A549 (cell line): ENCODE measurements at regions not wholly inside any gene's neighbourhood (a gene's known extent, or its start where the extent isn't known, plus 50 kb on each side); places are given as distances from the start of the nearest gene placed in this dataset.

ENCODE experiments used
- ATAC-seq, 2 experiments: fragments of 200-7000 bp in 1 of 2; fragments of >200 bp in 1 of 2; cut with Nextera tagmentation in 1 of 2; cut with Tn5 transposase in 1 of 2; 3 replicates each; pipeline versions ENCODE4 v1.8.0 to v1.9.1; 2018 to 2020; ENCODE audit warnings: mild to moderate bottlenecking in 1 of 2, moderate library complexity in 1 of 2
- CTCF ChIA-PET: fragments of 300-600 bp; sonication (Branson Sonifier 250); formaldehyde crosslinking; extraction: SDS; loops from one replicate; lab custom pipeline; 2021; ENCODE audit warnings: antibody characterized with exemption, inconsistent platforms; lab: Yijun Ruan, JAX
- POLR2A ChIA-PET: fragments of 350-600 bp; formaldehyde crosslinking; extraction: SDS; loops from one replicate; lab custom pipeline; 2021; ENCODE audit warnings: antibody characterized with exemption, inconsistent platforms; lab: Yijun Ruan, JAX
- DNase-seq, 2 experiments: peaks; one replicate each; pipeline versions ENCODE4 v3.0.0 to v3.0.0-alpha.2; 2011 to 2016; ENCODE audit warnings: low read depth in 1 of 2, low spot score in 1 of 2
- FAIRE-seq: peaks from 2 replicates; lab custom pipeline; 2011; peaks lifted over from hg19 to GRCh38; lab: Jason Lieb, UNC
- H3K27ac ChIP-seq, 2 experiments: fragments of >200 bp; sonication (Bioruptor Twin); formaldehyde crosslinking; 3 replicates each; pipeline ENCODE4 v1.5.1; 2016 to 2017
- H3K4me1 ChIP-seq: fragments of >200 bp; sonication (Bioruptor Twin); formaldehyde crosslinking; 3 replicates; pipeline ENCODE4 v1.6.1; 2016
- H3K4me2 ChIP-seq: fragments of >200 bp; sonication (Bioruptor Twin); formaldehyde crosslinking; 3 replicates; pipeline ENCODE4 v1.6.1; 2016
- H3K4me3 ChIP-seq: fragments of >200 bp; sonication (Bioruptor Twin); formaldehyde crosslinking; 3 replicates; pipeline ENCODE4 v1.5.1; 2016
- H3K9me3 ChIP-seq: fragments of >200 bp; sonication (Bioruptor Twin); formaldehyde crosslinking; 3 replicates; pipeline ENCODE4 v1.6.1; 2016
- CBX8 ChIP-seq: fragments of 200-600 bp; sonication (generic); IDR thresholded peaks from 2 replicates; pipeline ENCODE4 v1.6.1; 2016
- CHD2 ChIP-seq: fragments of 150-350 bp; IDR thresholded peaks from 2 replicates; pipeline ENCODE4 v1.6.1; 2014; ENCODE audit warnings: low read length; ENCODE audit not compliant: partially characterized antibody
- ESRRA ChIP-seq: fragments of 150-350 bp; IDR thresholded peaks from 2 replicates; pipeline ENCODE4 v1.6.1; 2014; ENCODE audit warnings: mild to moderate bottlenecking, low read length, borderline replicate concordance
- HOXA7 ChIP-seq: fragments of 250-450 bp; sonication (Bioruptor Pico); IDR thresholded peaks from 2 replicates; pipeline ENCODE4 v1.5.0; 2020; ENCODE audit warnings: mild to moderate bottlenecking, moderate library complexity
- HOXB5 ChIP-seq: fragments of 250-450 bp; sonication (Bioruptor Pico); IDR thresholded peaks from 2 replicates; pipeline ENCODE4 v1.5.0; 2020; ENCODE audit warnings: mild to moderate bottlenecking, moderate library complexity
- JUN ChIP-seq, 2 experiments: fragments of >200 bp; sonication (Bioruptor Twin); formaldehyde crosslinking; IDR thresholded peaks; 2 replicates in 1 of 2; 3 replicates in 1 of 2; pipeline ENCODE4 v1.6.1; 2016 to 2017
- KDM1A ChIP-seq: fragments of 200-600 bp; sonication (generic); IDR thresholded peaks from 2 replicates; pipeline ENCODE4 v1.6.1; 2016; ENCODE audit warnings: low read depth, mild to moderate bottlenecking
- KDM5A ChIP-seq: fragments of 200-600 bp; sonication (generic); IDR thresholded peaks from 2 replicates; pipeline ENCODE4 v1.6.1; 2016; ENCODE audit warnings: antibody characterized with exemption, mild to moderate bottlenecking
- MAFK ChIP-seq: fragments of 450-650 bp; IDR thresholded peaks from 2 replicates; pipeline ENCODE4 v1.6.1; 2014; ENCODE audit not compliant: partially characterized antibody
- NPAS2 ChIP-seq: fragments of 250-450 bp; sonication (Bioruptor Pico); IDR thresholded peaks from 2 replicates; pipeline ENCODE4 v1.8.0; 2022; ENCODE audit warnings: mild to moderate bottlenecking, moderate library complexity, borderline replicate concordance
- NR3C1 ChIP-seq: fragments of >200 bp; sonication (Bioruptor Twin); formaldehyde crosslinking; IDR thresholded peaks from 3 replicates; pipeline ENCODE4 v1.6.1; 2017
- POLR2A ChIP-seq: IDR thresholded peaks from 2 replicates; pipeline ENCODE4 v1.6.1; 2012; ENCODE audit warnings: mild to moderate bottlenecking, low read length
- RARB ChIP-seq: fragments of 250-450 bp; sonication (Bioruptor Pico); IDR thresholded peaks from 2 replicates; pipeline ENCODE4 v1.8.0; 2021; ENCODE audit warnings: mild to moderate bottlenecking, moderate library complexity
- RCOR1 ChIP-seq: fragments of 150-350 bp; IDR thresholded peaks from 2 replicates; pipeline ENCODE4 v1.6.1; 2014; ENCODE audit warnings: antibody characterized with exemption, low read length, low read depth
- RFX5 ChIP-seq: fragments of 450-650 bp; IDR thresholded peaks from 2 replicates; pipeline ENCODE4 v1.7.1; 2014; ENCODE audit warnings: antibody characterized with exemption, mild to moderate bottlenecking, moderate library complexity
- SMC3 ChIP-seq: fragments of >200 bp; sonication (Bioruptor Twin); formaldehyde crosslinking; IDR thresholded peaks from 3 replicates; pipeline ENCODE4 v1.6.1; 2018; ENCODE audit warnings: inconsistent platforms
- SREBF2 ChIP-seq: fragments of 450-650 bp; IDR thresholded peaks from 2 replicates; pipeline ENCODE4 v1.6.1; 2014; ENCODE audit warnings: mild to moderate bottlenecking, moderate library complexity
- TFCP2L1 ChIP-seq: fragments of 250-450 bp; sonication (Bioruptor Pico); IDR thresholded peaks from 2 replicates; pipeline ENCODE4 v1.5.0; 2021; ENCODE audit warnings: mild to moderate bottlenecking
- ZNF302 ChIP-seq: fragments of 250-450 bp; sonication (Bioruptor Pico); IDR thresholded peaks from 2 replicates; pipeline ENCODE4 v1.9.0; 2021; ENCODE audit warnings: inconsistent platforms, mild to moderate bottlenecking, moderate library complexity
- WGBS: methylation state at CpG from one replicate; pipeline ENCODE4 v1.1.6; 2017; ENCODE audit errors: missing lambda C conversion rate; 5-methylcytosine and 5-hydroxymethylcytosine counted together
- TF ChIP-seq, protein P1 (sequence below): IDR thresholded peaks from 2 replicates; pipeline ENCODE4 v1.6.1; 2012; ENCODE audit warnings: low read depth, borderline replicate concordance
- TF ChIP-seq, protein P2 (sequence below): IDR thresholded peaks from 2 replicates; pipeline ENCODE4 v1.6.1; 2012
- TF ChIP-seq, protein P3 (sequence below): fragments of >200 bp; sonication (Bioruptor Twin); formaldehyde crosslinking; IDR thresholded peaks from 3 replicates; pipeline ENCODE4 v1.5.1; 2016
- TF ChIP-seq, protein P4 (sequence below): fragments of 250-450 bp; sonication (Bioruptor Pico); IDR thresholded peaks from 2 replicates; pipeline ENCODE4 v1.5.0; 2020; ENCODE audit warnings: low read depth, mild to moderate bottlenecking, moderate library complexity
- TF ChIP-seq, protein P5 (sequence below): IDR thresholded peaks from 2 replicates; pipeline ENCODE4 v1.6.1; 2012
- TF ChIP-seq, protein P6 (sequence below): fragments of 250-450 bp; sonication (Bioruptor Pico); IDR thresholded peaks from 2 replicates; pipeline ENCODE4 v1.5.0; 2021; ENCODE audit warnings: mild to moderate bottlenecking, moderate library complexity, borderline replicate concordance

DNA sequence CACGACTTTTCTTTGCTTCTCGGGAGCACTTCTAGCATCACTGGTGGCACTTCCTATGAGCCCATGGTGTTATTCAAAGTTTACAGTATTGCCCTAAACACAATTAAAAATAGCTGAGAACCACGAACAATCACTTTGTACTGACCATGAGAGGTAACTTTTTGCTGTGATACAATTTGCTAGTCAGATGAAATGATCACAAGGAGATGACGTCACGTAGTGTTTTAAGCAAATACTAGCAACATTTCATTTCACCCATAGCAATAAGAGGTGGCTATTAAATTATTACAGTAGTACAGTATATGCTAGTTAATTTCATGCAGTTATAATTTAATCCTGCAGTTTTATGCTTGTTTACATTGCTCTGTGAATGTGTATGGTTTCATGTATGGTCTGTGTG is 108.9 kb upstream of the DOK6 start (continued):
- TF ChIP-seq KDM1A, result no peak
- TF ChIP-seq, protein P1, sequence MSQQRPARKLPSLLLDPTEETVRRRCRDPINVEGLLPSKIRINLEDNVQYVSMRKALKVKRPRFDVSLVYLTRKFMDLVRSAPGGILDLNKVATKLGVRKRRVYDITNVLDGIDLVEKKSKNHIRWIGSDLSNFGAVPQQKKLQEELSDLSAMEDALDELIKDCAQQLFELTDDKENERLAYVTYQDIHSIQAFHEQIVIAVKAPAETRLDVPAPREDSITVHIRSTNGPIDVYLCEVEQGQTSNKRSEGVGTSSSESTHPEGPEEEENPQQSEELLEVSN, result no peak
- no peak for TF ChIP-seq NR3C1
- no peak for TF ChIP-seq KDM5A
- TF ChIP-seq, protein P2, sequence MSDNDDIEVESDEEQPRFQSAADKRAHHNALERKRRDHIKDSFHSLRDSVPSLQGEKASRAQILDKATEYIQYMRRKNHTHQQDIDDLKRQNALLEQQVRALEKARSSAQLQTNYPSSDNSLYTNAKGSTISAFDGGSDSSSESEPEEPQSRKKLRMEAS, result no peak
- TF ChIP-seq RFX5, result no peak

DNA sequence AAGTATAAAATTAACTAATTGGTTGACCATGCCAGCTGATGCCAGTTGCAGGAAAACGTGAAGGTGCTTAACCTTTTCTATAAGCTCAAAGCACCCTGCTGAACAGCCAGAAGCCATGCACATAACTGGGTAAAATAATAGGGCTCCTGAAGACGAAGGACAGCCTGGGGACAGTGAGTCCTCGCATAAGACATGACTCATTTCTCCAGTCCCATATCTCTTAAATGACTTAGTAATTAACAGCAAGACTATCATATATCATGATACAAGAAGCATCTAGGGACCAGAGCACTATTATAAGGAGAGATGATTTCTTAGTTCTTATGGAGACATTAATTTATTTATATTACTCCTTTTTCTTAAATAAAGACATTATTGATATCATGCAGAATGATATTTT is 100.5 kb upstream of the DOK6 start:
- no peak for FAIRE-seq
- POLR2A ChIA-PET, result no interaction called here
- CTCF ChIA-PET, result no interaction called here
- Histone ChIP-seq H3K27ac (no peak overlapping the region), H3K4me1 (no peaks in the 10 kb centered on the region), H3K9me3 (no peaks in the 10 kb centered on the region), H3K4me2 (no peak overlapping the region), H3K4me3 (no peak overlapping the region)
- DNase-seq, result no peak
- no peak for ATAC-seq
- 4% methylated on average over 3 of the region's 3 CpGs for WGBS
- TF ChIP-seq CBX8, result no peak
- no peak for TF ChIP-seq HOXB5 (CRISPR knock-in tag)
- TF ChIP-seq ZNF302 (CRISPR knock-in tag), result no peak

DNA sequence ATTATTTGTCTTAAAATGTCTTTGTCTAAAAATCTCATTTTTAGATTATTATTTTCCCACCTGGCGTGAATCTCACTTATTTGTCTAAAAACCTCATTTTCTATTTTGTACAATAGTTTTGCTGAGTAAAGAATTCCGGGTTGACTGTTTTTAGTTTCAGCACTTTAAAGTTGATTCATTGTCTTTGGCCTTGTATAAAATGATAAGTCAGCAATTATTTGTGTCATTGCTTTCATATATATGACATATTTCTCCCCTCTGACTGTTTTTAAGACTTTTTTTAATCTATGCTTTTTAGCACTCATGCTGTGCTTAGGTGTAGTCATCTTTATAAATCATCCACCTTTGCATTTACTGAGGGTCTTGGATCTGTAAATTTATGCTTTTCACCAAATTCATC is 92.1 kb upstream of the DOK6 start:
- no peaks in the 10 kb centered on the region for H3K4me1 ChIP-seq
- TF ChIP-seq MAFK, result peak; percentile 85
- TF ChIP-seq, protein P3, sequence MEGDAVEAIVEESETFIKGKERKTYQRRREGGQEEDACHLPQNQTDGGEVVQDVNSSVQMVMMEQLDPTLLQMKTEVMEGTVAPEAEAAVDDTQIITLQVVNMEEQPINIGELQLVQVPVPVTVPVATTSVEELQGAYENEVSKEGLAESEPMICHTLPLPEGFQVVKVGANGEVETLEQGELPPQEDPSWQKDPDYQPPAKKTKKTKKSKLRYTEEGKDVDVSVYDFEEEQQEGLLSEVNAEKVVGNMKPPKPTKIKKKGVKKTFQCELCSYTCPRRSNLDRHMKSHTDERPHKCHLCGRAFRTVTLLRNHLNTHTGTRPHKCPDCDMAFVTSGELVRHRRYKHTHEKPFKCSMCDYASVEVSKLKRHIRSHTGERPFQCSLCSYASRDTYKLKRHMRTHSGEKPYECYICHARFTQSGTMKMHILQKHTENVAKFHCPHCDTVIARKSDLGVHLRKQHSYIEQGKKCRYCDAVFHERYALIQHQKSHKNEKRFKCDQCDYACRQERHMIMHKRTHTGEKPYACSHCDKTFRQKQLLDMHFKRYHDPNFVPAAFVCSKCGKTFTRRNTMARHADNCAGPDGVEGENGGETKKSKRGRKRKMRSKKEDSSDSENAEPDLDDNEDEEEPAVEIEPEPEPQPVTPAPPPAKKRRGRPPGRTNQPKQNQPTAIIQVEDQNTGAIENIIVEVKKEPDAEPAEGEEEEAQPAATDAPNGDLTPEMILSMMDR, result no peak

DNA sequence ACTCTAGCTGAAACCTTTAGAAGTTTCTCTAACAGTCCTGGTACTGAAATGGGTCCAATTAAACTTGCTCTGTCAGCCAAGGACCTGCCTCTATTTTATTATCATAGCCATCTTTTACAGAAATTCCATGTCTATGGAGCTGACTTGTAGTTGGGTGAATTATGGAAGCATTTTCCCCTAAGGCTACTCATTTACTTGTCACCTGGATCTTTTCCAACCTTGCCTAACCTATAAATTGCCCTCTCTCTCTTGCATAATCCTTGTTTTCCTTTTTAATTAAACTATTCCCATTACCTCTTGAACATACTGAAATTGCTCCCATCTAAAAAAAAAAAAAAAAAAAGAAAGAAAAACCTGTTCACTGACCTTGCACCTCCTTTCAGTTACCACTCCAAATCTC is 74.6 kb upstream of the DOK6 start:
- no peaks in the 10 kb centered on the region for H3K9me3 ChIP-seq
- H3K4me2 ChIP-seq, result no peak overlapping the region
- no peak for DNase-seq
- no peak overlapping the region for H3K27ac ChIP-seq
- CTCF ChIA-PET, result no interaction called here
- no peak for FAIRE-seq
- no peak for TF ChIP-seq CHD2
- no peak for TF ChIP-seq RCOR1
- no peak for TF ChIP-seq ESRRA
- TF ChIP-seq SMC3, result no peak
- no peak for TF ChIP-seq NR3C1
- TF ChIP-seq POLR2A, result no peak
- no peak for TF ChIP-seq CBX8
- TF ChIP-seq HOXA7 (CRISPR knock-in tag), result no peak
- TF ChIP-seq ZNF302 (CRISPR knock-in tag), result no peak
- TF ChIP-seq, protein P4, sequence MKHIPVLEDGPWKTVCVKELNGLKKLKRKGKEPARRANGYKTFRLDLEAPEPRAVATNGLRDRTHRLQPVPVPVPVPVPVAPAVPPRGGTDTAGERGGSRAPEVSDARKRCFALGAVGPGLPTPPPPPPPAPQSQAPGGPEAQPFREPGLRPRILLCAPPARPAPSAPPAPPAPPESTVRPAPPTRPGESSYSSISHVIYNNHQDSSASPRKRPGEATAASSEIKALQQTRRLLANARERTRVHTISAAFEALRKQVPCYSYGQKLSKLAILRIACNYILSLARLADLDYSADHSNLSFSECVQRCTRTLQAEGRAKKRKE, result no peak
- TF ChIP-seq JUN (IDR thresholded peaks at IDR 0.05), result no peak
- TF ChIP-seq SREBF2, result no peak
- no peak for TF ChIP-seq RARB (CRISPR knock-in tag)
- no peak for TF ChIP-seq NPAS2 (CRISPR knock-in tag)
- TF ChIP-seq, protein P5, sequence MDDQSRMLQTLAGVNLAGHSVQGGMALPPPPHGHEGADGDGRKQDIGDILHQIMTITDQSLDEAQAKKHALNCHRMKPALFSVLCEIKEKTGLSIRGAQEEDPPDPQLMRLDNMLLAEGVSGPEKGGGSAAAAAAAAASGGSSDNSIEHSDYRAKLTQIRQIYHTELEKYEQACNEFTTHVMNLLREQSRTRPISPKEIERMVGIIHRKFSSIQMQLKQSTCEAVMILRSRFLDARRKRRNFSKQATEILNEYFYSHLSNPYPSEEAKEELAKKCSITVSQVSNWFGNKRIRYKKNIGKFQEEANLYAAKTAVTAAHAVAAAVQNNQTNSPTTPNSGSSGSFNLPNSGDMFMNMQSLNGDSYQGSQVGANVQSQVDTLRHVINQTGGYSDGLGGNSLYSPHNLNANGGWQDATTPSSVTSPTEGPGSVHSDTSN, result no peak
- TF ChIP-seq, protein P6, sequence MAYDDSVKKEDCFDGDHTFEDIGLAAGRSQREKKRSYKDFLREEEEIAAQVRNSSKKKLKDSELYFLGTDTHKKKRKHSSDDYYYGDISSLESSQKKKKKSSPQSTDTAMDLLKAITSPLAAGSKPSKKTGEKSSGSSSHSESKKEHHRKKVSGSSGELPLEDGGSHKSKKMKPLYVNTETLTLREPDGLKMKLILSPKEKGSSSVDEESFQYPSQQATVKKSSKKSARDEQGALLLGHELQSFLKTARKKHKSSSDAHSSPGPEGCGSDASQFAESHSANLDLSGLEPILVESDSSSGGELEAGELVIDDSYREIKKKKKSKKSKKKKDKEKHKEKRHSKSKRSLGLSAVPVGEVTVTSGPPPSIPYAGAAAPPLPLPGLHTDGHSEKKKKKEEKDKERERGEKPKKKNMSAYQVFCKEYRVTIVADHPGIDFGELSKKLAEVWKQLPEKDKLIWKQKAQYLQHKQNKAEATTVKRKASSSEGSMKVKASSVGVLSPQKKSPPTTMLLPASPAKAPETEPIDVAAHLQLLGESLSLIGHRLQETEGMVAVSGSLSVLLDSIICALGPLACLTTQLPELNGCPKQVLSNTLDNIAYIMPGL (CRISPR knock-in tag), result no peak
- no peak for TF ChIP-seq MAFK
- no peak for TF ChIP-seq TFCP2L1 (CRISPR knock-in tag)
- TF ChIP-seq, protein P2, result no peak
- TF ChIP-seq, all 56 proteins: peak for 0
- POLR2A ChIA-PET, result no interaction called here
- no peaks in the 10 kb centered on the region for H3K4me1 ChIP-seq
- H3K4me3 ChIP-seq, result no peak overlapping the region
- no peak for ATAC-seq

More for the DNA sequence above, 92.1 kb upstream of the DOK6 start:
- WGBS, result 11% methylated on average over 2 of the region's 2 CpGs
- Histone ChIP-seq H3K4me2 (no peak overlapping the region), H3K9me3 (no peaks in the 10 kb centered on the region), H3K27ac (no peak overlapping the region), H3K4me3 (no peak overlapping the region)
- DNase-seq (no peak), ATAC-seq (no peak), FAIRE-seq (no peak)
- ChIA-PET CTCF (no interaction called here), POLR2A (no interaction called here)
